ENCODE measurements at regions not wholly inside any gene's neighbourhood (a gene's known extent, or its start where the extent isn't known, plus 50 kb on each side); places are given as distances from the start of the nearest gene placed in this dataset.

- ChIA-PET POLR2A (no interaction called here), CTCF (interaction anchor here (0.7 kb wide), 1 partner anchor 65 kb away, joined by 3 read pairs; no protein-coding TSS in a partner anchor)
- Mint-ChIP-seq H3K27ac (no peak overlapping the region), H3K36me3 (ENCODE audit: low read depth) (no peaks in the 10 kb centered on the region), H3K4me3 (no peak overlapping the region), H3K4me1 (no peaks in the 10 kb centered on the region), H3K27me3 (no peaks in the 10 kb centered on the region), H3K9me3 (no peaks in the 10 kb centered on the region)
- no peak for DNase-seq
Measured at GRCh38 chr1:95716550-95716949, 482.5 kb downstream of the RWDD3 start.

DNA sequence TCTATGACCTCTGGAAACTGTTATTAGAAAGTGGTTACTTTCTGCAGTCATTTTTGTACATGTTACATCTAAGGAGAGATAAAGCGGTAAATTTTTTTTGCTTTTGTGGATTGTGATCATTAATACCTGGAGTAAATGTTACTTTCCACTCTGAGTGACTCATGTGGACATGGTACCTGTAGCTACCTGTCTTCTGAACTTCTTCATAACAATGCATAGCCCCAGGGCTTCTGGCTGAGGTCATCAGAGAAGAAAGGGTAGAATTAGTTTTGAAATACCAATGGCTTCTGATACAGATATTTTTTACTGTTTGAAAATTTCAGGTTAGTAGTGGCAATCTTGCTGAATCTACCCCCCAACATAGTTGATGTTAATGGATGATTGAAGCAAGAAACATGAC is 489.3 kb downstream of the RWDD3 start:
- no peaks in the 10 kb centered on the region for H3K4me1 Mint-ChIP-seq
- CTCF ChIA-PET = no interaction called here

GRCh38 chr1:95728841-95729240 is 494.8 kb downstream of the RWDD3 start:
- no peak for DNase-seq
- Mint-ChIP-seq H3K4me1 (no peaks in the 10 kb centered on the region), H3K9me3 (peaks cover 3% of the 10 kb centered on the region), H3K27me3 (no peaks in the 10 kb centered on the region), H3K27ac (no peak overlapping the region), H3K36me3 (ENCODE audit: low read depth) (no peaks in the 10 kb centered on the region), H3K4me3 (no peak overlapping the region)
- ChIA-PET POLR2A (no interaction called here), CTCF (no interaction called here)

More for the DNA sequence above, 489.3 kb downstream of the RWDD3 start:
- POLR2A ChIA-PET = no interaction called here
- Mint-ChIP-seq H3K27ac (no peak overlapping the region), H3K4me3 (no peak overlapping the region), H3K27me3 (no peaks in the 10 kb centered on the region), H3K9me3 (peaks cover 3% of the 10 kb centered on the region), H3K36me3 (ENCODE audit: low read depth) (no peaks in the 10 kb centered on the region)
- no peak for DNase-seq

- ChIA-PET POLR2A (no interaction called here), CTCF (no interaction called here)
- DNase-seq = no peak
- Mint-ChIP-seq H3K27ac (no peak overlapping the region), H3K4me1 (no peaks in the 10 kb centered on the region), H3K9me3 (peaks cover 2% of the 10 kb centered on the region), H3K27me3 (no peaks in the 10 kb centered on the region), H3K4me3 (no peak overlapping the region), H3K36me3 (ENCODE audit: low read depth) (no peaks in the 10 kb centered on the region)
Measured at GRCh38 chr1:95730986-95731385, 497.0 kb downstream of the RWDD3 start.

GRCh38 chr1:95731466-95731865 is 497.5 kb downstream of the RWDD3 start:
- DNase-seq = no peak
- no peaks in the 10 kb centered on the region for H3K4me1 Mint-ChIP-seq
- POLR2A ChIA-PET = no interaction called here
- no peak overlapping the region for H3K27ac Mint-ChIP-seq
- no peak overlapping the region for H3K4me3 Mint-ChIP-seq
- H3K27me3 Mint-ChIP-seq = no peaks in the 10 kb centered on the region
- H3K9me3 Mint-ChIP-seq = peaks cover 2% of the 10 kb centered on the region
- no peaks in the 10 kb centered on the region for H3K36me3 Mint-ChIP-seq (ENCODE audit: low read depth)
- CTCF ChIA-PET = no interaction called here

DNA sequence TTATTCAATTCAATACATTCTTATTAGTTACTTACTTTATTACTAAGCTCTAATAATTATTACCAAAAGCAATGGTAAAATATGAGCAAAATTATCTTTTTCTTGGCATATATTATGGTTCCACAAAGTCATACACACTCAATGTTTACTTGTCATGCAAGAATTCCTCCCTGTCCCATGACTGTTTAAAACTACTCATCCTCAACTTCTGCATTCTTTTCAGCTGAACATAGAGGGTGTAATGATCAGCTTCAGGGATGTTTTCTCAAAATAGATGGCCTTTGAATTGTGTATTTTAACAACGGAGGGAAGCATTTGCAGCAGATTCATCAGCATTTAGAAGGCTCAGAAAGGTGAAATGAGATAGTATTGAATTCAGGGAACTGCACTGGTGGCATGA is 499.0 kb downstream of the RWDD3 start:
- DNase-seq = no peak

GRCh38 chr1:95733671-95734070 is 499.7 kb downstream of the RWDD3 start:
- Mint-ChIP-seq H3K36me3 (ENCODE audit: low read depth) (no peaks in the 10 kb centered on the region), H3K27me3 (no peaks in the 10 kb centered on the region), H3K4me1 (no peaks in the 10 kb centered on the region), H3K4me3 (no peak overlapping the region), H3K27ac (no peak overlapping the region), H3K9me3 (no peaks in the 10 kb centered on the region)
- ChIA-PET CTCF (no interaction called here), POLR2A (no interaction called here)
- no peak for DNase-seq

More for the DNA sequence above, 499.0 kb downstream of the RWDD3 start:
- no peaks in the 10 kb centered on the region for H3K36me3 Mint-ChIP-seq (ENCODE audit: low read depth)
- no peak overlapping the region for H3K4me3 Mint-ChIP-seq
- no peaks in the 10 kb centered on the region for H3K27me3 Mint-ChIP-seq
- H3K27ac Mint-ChIP-seq = no peak overlapping the region
- CTCF ChIA-PET = no interaction called here
- POLR2A ChIA-PET = no interaction called here
- no peaks in the 10 kb centered on the region for H3K9me3 Mint-ChIP-seq
- H3K4me1 Mint-ChIP-seq = no peaks in the 10 kb centered on the region

- Mint-ChIP-seq H3K27ac (no peak overlapping the region), H3K9me3 (no peaks in the 10 kb centered on the region), H3K4me3 (no peak overlapping the region), H3K4me1 (no peaks in the 10 kb centered on the region), H3K36me3 (ENCODE audit: low read depth) (no peaks in the 10 kb centered on the region), H3K27me3 (no peaks in the 10 kb centered on the region)
- no peak for DNase-seq
- CTCF ChIA-PET = no interaction called here
- POLR2A ChIA-PET = interaction anchor here (0.6 kb wide), 1 partner anchor 143 kb away, joined by 3 read pairs; no protein-coding TSS in a partner anchor
Measured at GRCh38 chr1:95734560-95734959, 500.6 kb downstream of the RWDD3 start.

DNA sequence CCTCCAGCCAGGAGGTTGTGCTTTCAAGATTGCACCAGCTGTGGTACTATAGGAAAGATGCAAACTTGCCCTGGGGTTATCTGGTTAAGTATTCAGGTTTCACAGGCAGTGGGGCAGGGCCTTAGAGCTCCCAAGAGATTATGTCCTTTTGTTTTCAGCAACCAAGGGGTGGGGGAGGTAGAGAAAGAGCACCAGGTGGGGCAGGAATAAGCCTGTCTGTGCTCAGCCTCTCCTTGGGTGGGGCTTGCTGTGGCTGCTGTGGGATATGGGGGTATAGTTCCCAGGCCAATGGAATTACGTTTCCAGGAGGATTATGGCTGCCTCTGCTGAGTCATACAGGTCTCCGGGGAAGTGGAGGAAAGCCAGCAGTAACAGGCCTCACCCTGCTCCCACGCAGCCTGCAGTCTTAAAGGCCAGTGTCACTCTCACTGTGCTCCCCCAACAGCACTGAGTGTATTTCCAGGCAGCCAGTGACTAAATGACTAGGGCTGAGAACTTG is 508.6 kb downstream of the RWDD3 start:
- Mint-ChIP-seq H3K27me3 (no peaks in the 10 kb centered on the region), H3K4me3 (no peak overlapping the region), H3K36me3 (ENCODE audit: low read depth) (no peaks in the 10 kb centered on the region), H3K27ac (no peak overlapping the region), H3K9me3 (peaks cover 8% of the 10 kb centered on the region), H3K4me1 (no peaks in the 10 kb centered on the region)
- ChIA-PET POLR2A (no interaction called here), CTCF (no interaction called here)
- no peak for DNase-seq

GRCh38 chr1:95744731-95745130 is 510.7 kb downstream of the RWDD3 start:
- no peaks in the 10 kb centered on the region for H3K4me1 Mint-ChIP-seq
- DNase-seq = no peak
- ChIA-PET CTCF (no interaction called here), POLR2A (no interaction called here)
- H3K4me3 Mint-ChIP-seq = no peak overlapping the region
- H3K27me3 Mint-ChIP-seq = no peaks in the 10 kb centered on the region
- no peaks in the 10 kb centered on the region for H3K36me3 Mint-ChIP-seq (ENCODE audit: low read depth)
- H3K9me3 Mint-ChIP-seq = peaks cover 8% of the 10 kb centered on the region
- no peak overlapping the region for H3K27ac Mint-ChIP-seq

GRCh38 chr1:95752515-95753381 is 518.7 kb downstream of the RWDD3 start:
- ChIA-PET POLR2A (no interaction called here), CTCF (no interaction called here)
- no peak overlapping the region for H3K4me3 Mint-ChIP-seq
- no peaks in the 10 kb centered on the region for H3K36me3 Mint-ChIP-seq (ENCODE audit: low read depth)
- H3K27me3 Mint-ChIP-seq = no peaks in the 10 kb centered on the region
- no peak overlapping the region for H3K27ac Mint-ChIP-seq
- no peak for DNase-seq
- no peaks in the 10 kb centered on the region for H3K4me1 Mint-ChIP-seq
- peaks cover 14% of the 10 kb centered on the region for H3K9me3 Mint-ChIP-seq

GRCh38 chr1:95753382-95754016 is 519.5 kb downstream of the RWDD3 start:
- no peaks in the 10 kb centered on the region for H3K4me1 Mint-ChIP-seq
- POLR2A ChIA-PET = no interaction called here
- CTCF ChIA-PET = no interaction called here
- H3K27ac Mint-ChIP-seq = no peak overlapping the region
- peaks cover 14% of the 10 kb centered on the region for H3K9me3 Mint-ChIP-seq
- H3K36me3 Mint-ChIP-seq (ENCODE audit: low read depth) = no peaks in the 10 kb centered on the region
- no peak for DNase-seq
- H3K27me3 Mint-ChIP-seq = no peaks in the 10 kb centered on the region
- H3K4me3 Mint-ChIP-seq = no peak overlapping the region

DNA sequence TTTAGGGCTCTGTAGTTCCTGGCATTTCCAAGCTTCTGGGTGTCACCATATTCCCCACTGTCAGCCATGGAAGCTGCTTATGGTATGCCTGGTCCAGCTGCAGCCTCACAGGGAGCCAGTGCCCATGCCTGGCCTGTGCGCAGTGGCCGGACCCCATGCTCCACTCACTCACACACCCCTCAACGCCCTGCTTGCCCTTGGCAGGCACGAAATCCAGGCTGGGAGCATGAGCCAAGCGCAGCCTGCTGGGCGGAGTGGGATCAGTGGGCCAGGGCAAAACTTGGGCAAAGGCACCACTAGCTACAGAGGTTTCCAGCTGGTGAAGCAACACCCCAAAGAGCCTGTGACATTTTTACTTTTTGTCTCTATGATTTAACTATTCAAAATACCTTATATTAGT is 520.4 kb downstream of the RWDD3 start:
- Mint-ChIP-seq H3K27me3 (no peaks in the 10 kb centered on the region), H3K4me3 (no peak overlapping the region), H3K27ac (no peak overlapping the region), H3K36me3 (ENCODE audit: low read depth) (no peaks in the 10 kb centered on the region), H3K9me3 (peaks cover 14% of the 10 kb centered on the region), H3K4me1 (no peaks in the 10 kb centered on the region)
- ChIA-PET POLR2A (no interaction called here), CTCF (no interaction called here)
- DNase-seq = no peak

Measured in activated CD4-positive, alpha-beta T cell treated with anti-CD3 and anti-CD28 coated beads, Interleukin-2, amount 10 ng/mL, durations not matched to agents 7 days and 5 days (primary cell).